ENCODE measurements at regions not wholly inside any gene's neighbourhood (a gene's known extent, or its start where the extent isn't known, plus 50 kb on each side); places are given as distances from the start of the nearest gene placed in this dataset.

DNA sequence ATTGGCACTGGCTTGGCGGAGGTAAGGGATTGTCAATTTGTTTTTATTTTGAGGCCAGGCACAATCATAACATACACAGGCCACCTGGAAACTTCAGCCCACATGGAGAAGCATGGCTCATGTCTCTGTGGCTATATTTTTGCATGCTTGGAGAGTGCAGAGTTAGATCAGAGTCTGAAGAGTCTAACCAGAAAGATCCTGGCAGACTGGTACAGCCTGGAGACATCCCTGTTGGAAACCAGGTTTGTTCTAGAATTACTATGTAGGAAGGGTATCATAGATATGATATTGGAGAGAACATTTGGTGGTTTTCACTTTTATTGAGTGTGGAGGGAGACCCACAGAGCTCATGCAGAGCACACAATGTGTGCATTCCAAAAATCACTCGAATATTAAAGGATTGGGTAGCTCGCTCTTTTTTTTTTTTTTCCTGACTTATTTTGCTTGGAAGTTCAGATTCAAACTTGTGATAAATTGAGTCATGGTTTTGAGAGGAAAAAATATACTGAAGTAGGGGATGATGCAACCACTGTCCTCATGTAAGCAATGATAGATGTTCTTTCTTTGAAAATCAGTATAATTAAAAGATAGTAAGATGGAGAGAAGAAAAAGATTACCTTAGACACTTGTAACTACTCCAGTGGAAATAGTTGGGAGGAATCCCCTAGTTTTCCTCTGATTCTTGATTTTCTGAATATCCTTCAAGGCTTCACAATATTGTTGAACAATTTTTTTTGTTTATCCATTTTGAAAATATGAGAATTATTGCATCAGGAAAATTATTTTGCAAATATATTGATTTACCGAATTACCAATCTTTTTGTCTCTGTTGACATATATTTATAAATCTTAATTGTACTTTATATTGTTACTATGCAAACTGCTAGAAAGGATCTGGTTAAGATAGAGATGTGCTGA is 185.7 kb upstream of the ZEB2 start:
- no peak for DNase-seq

DNA sequence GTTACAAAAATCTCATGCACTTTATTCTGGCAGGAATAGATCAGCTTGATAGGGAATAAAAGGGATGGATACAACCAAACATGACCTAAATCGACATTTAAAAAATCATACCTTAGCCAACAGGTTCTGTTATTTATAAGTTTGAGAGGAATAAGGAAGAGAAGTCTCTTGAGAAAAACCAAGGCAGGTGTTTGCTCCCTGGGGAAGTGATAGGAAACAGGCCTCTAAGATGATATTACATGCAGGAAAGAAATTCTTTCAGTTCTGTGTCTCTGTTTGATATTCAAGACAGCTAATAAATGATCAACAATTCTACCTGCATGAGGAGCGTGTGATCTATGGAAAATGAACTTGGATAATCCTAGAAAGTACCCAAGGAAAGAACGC is 184.8 kb upstream of the ZEB2 start:
- no peak for DNase-seq

DNA sequence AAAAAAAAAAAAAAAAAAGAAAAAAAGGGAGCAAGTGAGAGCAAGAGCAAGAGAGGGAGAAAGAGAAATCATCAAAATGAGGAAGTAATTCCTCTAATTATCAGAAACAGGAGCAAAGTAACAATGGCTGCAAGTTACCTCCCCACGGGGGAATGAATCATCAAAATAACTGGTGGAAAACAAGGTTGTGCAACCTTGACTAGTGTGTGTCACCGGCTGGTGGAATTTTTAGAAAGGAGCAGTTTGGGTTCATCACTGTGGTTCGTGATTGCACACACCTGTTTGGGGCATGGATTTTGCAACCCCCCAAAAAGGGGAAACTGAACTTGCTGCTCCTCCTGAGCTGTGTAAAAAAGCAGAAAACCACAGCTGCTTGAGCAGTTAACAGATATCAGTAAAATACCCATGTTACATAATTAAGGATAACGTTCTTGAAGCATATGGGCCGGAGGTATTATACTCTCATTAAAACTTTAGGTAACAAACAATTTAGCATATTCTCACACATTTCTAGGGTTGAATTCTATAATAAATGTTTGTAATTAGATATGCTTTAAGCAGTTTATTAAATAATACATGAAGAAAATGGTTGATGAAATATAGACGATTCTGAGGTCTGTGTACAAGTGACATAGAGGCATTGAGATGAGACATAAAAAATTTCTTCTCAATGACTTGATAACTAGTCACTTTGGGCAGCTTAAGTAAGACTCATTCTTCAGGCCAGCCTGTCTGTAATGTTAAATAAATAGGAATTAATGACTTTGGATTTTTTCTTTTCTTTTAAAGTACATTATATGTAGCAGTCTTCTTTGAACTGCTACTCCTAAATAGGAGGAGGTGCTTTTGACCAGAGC is 184.2 kb upstream of the ZEB2 start:
- no peak for DNase-seq

DNA sequence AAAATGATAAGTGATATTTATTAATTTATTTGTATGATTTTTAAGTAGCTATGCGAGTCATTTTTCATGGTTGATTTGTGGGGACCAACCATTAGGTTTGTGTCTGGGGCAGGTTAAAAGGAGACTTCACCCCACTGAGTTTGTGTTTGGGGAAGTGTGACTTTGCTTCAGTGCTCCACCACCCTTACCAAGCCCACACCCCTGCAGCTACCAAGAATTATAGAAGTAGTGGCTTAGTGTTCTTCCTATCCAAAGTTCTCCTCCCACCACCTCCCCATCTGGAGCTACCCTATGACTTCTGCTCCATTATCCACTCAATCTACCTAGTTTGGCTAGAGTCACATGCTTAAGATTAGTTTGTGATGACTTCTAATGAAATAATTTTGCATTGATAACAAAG is 182.1 kb upstream of the ZEB2 start:
- DNase-seq: no peak

GRCh38 chr2:144701259-144701658 is 181.3 kb upstream of the ZEB2 start:
- DNase-seq: no peak

- DNase-seq: no peak
These were observed 178.2 kb upstream of the ZEB2 start for GRCh38 chr2:144698156-144698555.

DNA sequence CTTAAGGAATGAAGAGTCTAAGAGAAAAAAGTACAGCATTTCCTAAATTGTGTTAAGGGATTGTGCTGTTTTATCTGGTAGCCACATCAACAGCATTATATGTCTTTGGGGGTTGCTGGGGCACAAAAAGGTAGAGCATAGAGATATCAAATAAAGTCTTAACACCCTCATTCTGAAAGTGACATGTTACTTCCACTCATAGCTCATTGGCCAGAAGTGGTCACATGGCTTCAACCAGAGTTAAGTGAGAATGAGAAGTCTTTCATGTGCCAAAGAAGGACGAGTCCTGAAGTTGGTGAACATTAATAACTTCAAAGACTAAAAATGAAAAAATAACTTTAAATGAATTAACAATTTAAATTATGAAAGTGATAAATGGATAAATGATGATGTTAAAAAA is 175.7 kb upstream of the ZEB2 start:
- DNase-seq: no peak

DNA sequence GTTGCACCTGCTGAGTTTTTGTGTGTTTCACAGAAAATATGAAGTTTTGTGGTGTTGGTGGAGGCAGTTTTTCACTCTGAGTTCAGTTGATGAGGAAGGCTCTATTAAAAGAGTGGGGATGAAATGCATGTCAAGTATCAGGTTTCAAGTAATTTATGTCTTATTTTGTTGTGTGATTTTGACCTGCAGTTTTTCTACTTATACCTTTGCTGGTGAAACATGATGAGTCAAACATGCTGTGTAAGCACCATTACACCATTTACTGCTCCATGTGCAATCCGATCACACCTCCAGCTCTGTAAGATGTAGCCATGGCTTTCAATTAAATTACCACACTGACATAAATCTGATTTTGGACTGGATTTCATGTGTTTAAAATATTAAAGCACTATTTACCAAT is 174.5 kb upstream of the ZEB2 start:
- DNase-seq: no peak

GRCh38 chr2:144693179-144693578 is 173.3 kb upstream of the ZEB2 start:
- no peak for DNase-seq

DNA sequence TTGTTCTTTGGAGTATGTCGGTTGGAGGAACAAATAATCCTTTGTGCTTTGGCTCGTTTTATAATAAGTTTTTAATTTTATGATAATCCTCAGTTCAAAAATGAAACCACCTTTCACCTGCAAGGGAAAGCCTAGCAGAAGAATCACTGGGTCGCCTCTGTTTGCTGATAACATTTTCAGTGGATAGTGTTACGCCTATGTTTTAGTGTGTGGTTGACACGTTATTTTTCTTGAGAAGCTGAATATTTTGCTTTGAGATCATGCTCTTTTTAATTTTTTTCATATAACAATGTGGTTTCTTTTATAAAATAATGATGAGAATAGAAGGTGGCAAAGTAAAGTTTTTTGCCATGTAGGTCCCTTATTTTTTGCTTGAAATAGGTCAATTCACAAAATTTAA is 172.7 kb upstream of the ZEB2 start:
- no peak for DNase-seq

GRCh38 chr2:144690771-144691170 is 170.9 kb upstream of the ZEB2 start:
- no peak for DNase-seq

DNA sequence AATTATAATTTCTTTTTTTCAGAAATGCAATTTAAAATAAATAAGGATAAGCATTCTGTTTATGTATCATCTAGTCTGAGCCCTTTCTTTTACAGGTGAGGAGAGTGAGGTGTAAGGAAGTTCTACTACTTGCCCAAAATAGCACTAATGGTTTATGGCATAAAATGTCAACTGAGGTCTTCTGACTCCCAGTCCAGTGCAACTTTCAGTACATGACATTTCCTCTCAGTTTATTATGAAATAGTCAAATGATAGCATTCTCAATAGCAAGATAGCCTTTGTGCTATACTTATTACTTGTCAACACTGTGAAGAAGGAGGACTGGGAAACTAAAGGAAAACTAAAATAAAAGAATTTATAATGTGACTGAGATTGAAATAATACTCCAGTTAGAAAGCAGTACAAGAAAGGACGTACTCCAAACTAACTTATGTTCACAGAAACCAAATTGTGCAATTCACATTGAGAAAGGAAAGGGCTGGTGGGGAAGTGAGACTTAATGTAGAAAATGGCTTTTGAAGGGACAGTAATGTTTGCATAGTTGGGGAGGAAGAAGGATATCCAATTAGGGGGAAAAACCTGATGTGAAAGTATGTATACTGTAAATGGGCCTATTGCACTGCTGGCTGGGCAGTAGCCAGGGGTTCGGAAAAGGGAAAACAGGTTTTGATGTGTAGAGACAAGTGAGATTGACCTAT is 166.7 kb upstream of the ZEB2 start:
- DNase-seq: no peak

GRCh38 chr2:144683966-144684365 is 164.0 kb upstream of the ZEB2 start:
- DNase-seq: no peak

GRCh38 chr2:144683107-144683753 is 163.3 kb upstream of the ZEB2 start:
- DNase-seq: no peak

- DNase-seq: no peak
These were observed 162.3 kb upstream of the ZEB2 start for GRCh38 chr2:144682248-144682647.

- DNase-seq: no peak
These were observed 161.5 kb upstream of the ZEB2 start for GRCh38 chr2:144681389-144681788.

- no peak for DNase-seq
These were observed 160.0 kb upstream of the ZEB2 start for GRCh38 chr2:144679942-144680341.

DNA sequence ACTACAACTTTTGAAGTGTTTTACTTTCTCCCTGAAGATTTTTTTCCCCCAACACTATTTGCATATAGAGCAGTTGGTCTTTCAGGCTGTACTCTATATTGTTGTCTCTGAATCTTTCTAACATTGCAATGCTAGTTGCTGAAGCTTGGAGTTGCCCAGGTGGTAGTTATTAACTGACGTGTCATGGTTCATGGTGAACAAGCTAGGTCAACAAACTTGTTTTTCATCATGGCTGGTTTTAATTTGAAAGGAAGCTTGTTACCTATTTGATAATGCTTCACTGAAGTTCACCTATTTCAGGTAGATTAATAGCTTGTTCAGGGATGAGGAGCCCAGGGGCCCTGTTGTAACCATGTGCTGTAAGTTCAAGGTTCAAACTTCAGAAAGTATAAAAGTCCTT is 158.8 kb upstream of the ZEB2 start:
- DNase-seq: no peak

DNA sequence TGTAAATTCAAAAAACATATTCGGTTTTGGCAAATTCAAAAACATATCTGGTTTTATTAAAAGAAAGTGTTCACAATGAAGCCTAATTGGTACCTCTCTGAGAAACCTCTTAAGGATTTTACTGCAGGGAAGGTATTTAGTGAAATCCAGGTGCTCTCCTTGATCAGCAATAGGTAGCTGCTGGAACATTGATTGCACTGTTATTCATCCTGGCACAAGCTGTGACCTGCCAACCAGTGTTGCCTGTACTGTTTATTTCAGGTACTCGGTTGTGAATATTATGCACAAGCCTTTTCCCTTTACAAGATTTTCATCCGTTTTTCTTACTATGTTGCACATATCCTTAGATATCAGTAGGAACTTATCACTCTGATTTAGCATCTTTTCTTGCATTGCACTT is 155.8 kb upstream of the ZEB2 start:
- DNase-seq: no peak

- DNase-seq: no peak
These were observed 155.4 kb upstream of the ZEB2 start for GRCh38 chr2:144675331-144675730.

DNA sequence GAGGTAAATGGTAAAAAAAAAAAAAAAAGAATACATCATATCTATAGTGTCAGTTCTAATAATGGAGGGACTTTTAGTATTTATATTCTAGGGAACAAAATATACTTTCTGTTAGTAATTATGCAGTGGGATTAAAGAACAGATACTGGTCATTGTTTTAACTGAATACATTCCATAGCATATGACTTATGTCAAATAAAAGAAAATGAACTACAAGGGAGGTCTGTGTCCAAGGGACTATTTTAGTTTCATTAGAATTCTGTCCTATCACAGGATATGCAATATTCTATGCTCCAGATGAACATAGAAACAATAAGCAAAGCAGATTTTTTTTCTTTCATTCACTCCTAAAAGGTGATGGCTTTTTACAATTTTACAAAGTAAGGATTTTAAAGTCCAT is 154.2 kb upstream of the ZEB2 start:
- DNase-seq: no peak

- no peak for DNase-seq
These were observed 153.5 kb upstream of the ZEB2 start for GRCh38 chr2:144673456-144673855.

Measured in NCI-H524 treated with DMSO at 0.1 percent for 48 hours (cell line).